Liver (tissue), 8 donors: ENCODE measurements at regions not wholly inside any gene's neighbourhood (a gene's known extent, or its start where the extent isn't known, plus 50 kb on each side); places are given as distances from the start of the nearest gene placed in this dataset.
A peak's percentile ranks its signal among the peaks of the same experiment; 100 is the strongest.

Source experiments
- DNase-seq: peaks from one replicate; pipeline ENCODE4 v3.0.0-alpha.2; 2017; ENCODE audit warnings: low spot score
- H3K27ac ChIP-seq, 2 donors: one replicate each; pipeline ENCODE4 v1.7.0; 2013; ENCODE audit warnings: inconsistent platforms in 2 of 2, low read length in 2 of 2, control low read depth in 1 of 2, low read depth in 1 of 2, mild to moderate bottlenecking in 1 of 2
- H3K27me3 ChIP-seq, 4 donors: one replicate each; pipeline versions ENCODE4 v1.6.1 to v1.7.0; 2013; ENCODE audit warnings: low read length in 3 of 4, inconsistent platforms in 1 of 4, mild to moderate bottlenecking in 1 of 4, moderate library complexity in 1 of 4; ENCODE audit not compliant: control insufficient read depth in 4 of 4, insufficient read depth in 4 of 4
- H3K36me3 ChIP-seq, 4 donors: one replicate each; pipeline versions ENCODE4 v1.6.1 to v1.7.0; 2013; ENCODE audit warnings: low read length in 3 of 4, mild to moderate bottlenecking in 3 of 4, low read depth in 1 of 4, moderate library complexity in 1 of 4; ENCODE audit not compliant: control insufficient read depth in 4 of 4, insufficient read depth in 3 of 4
- H3K4me1 ChIP-seq, 4 donors: one replicate each; pipeline versions ENCODE4 v1.6.1 to v1.7.0; 2013; ENCODE audit warnings: low read length in 3 of 4, mild to moderate bottlenecking in 3 of 4, moderate library complexity in 1 of 4; ENCODE audit not compliant: control insufficient read depth in 4 of 4, insufficient read depth in 4 of 4
- H3K4me3 ChIP-seq, 3 donors: one replicate each; pipeline versions ENCODE4 v1.6.1 to v1.7.0; 2013; ENCODE audit warnings: low read length in 3 of 3, control low read depth in 1 of 3, low read depth in 1 of 3, mild to moderate bottlenecking in 1 of 3
- H3K9ac ChIP-seq, 2 donors: one replicate each; pipeline ENCODE4 v1.7.0; 2013; ENCODE audit warnings: low read length in 2 of 2, mild to moderate bottlenecking in 2 of 2, moderate library complexity in 2 of 2, control low read depth in 1 of 2, low read depth in 1 of 2
- H3K9me3 ChIP-seq, 4 donors: one replicate each; pipeline versions ENCODE4 v1.6.1 to v1.7.0; 2013; ENCODE audit warnings: low read length in 3 of 4; ENCODE audit not compliant: control insufficient read depth in 4 of 4
- EGR1 ChIP-seq, 2 donors: IDR thresholded peaks; 2 replicates each; pipeline ENCODE4 v1.6.1; 2016 to 2018; ENCODE audit warnings: antibody characterized with exemption in 2 of 2, low read depth in 2 of 2
- FOXA1 ChIP-seq: IDR thresholded peaks from 2 replicates; pipeline ENCODE4 v1.6.1; 2016; ENCODE audit warnings: antibody characterized with exemption
- HNF4G ChIP-seq: IDR thresholded peaks from 2 replicates; pipeline ENCODE4 v1.6.1; 2016; ENCODE audit warnings: antibody characterized with exemption
- JUND ChIP-seq, 2 donors: IDR thresholded peaks; 2 replicates each; pipeline ENCODE4 v1.6.1; 2016; ENCODE audit warnings: antibody characterized with exemption in 2 of 2
- NR2F2 ChIP-seq: IDR thresholded peaks from 2 replicates; pipeline ENCODE4 v1.6.1; 2016; ENCODE audit warnings: antibody characterized with exemption
- SP1 ChIP-seq: IDR thresholded peaks from 2 replicates; pipeline ENCODE4 v1.6.1; 2018; ENCODE audit warnings: antibody characterized with exemption, mild to moderate bottlenecking
- WGBS: extraction: QIAGEN DNeasy Blood & Tissue Kit; methylation state at CpG from one replicate; pipeline ENCODE4 v1.1.7; 2013; 5-methylcytosine and 5-hydroxymethylcytosine counted together
- TF ChIP-seq, protein P1 (sequence below): IDR thresholded peaks from 2 replicates; pipeline ENCODE4 v1.6.1; 2016; ENCODE audit warnings: antibody characterized with exemption
- TF ChIP-seq, protein P2 (sequence below): IDR thresholded peaks from 2 replicates; pipeline ENCODE4 v1.6.1; 2016; ENCODE audit warnings: antibody characterized with exemption
- TF ChIP-seq, protein P3 (sequence below): fragments of 150-350 bp; IDR thresholded peaks from 2 replicates; pipeline ENCODE4 v1.5.1; 2017; ENCODE audit warnings: improper control_type of control experiment, low read depth, low read length; ENCODE audit not compliant: missing input control
- donor health status: healthy.
- donor health status: healthy.
- donor health status: healthy.
- donor health status: healthy.
- donor health status: healthy.

DNA sequence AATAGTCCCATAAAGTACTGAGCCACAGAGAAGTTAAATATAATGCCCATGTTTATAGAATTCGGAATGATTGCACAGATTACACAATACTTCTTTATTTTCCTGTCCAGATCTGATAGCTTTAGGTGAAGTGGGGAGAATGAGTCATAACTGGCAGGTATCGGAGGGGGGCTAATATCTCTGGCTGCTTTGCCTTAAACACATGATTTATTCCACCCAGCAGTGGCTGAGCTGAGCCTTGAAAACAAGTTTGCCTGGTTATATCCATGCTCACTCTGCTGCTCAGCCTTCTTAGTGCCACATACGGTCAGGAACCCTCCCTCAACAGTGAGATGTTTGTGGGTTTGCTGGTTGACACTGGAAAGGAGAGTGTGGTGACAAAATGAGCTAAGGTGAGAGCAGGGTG, 119.7 kb upstream of the ZNF648 start:
- Histone ChIP-seq H3K9ac (no peak overlapping the region), H3K27ac (no peak overlapping the region), H3K4me3 (no peak overlapping the region), H3K9me3 (no peaks in the 10 kb centered on the region), H3K4me1 (no peaks in the 10 kb centered on the region), H3K36me3 (no peaks in the 10 kb centered on the region), H3K27me3 (no peaks in the 10 kb centered on the region)
- TF ChIP-seq JUND (IDR thresholded peaks at IDR 0.05) (peak in 1 of 2 donors; percentile 54), NR2F2 (no peak)
- 62% methylated on average over 3 of the region's 3 CpGs for WGBS
- no peak for DNase-seq

DNA sequence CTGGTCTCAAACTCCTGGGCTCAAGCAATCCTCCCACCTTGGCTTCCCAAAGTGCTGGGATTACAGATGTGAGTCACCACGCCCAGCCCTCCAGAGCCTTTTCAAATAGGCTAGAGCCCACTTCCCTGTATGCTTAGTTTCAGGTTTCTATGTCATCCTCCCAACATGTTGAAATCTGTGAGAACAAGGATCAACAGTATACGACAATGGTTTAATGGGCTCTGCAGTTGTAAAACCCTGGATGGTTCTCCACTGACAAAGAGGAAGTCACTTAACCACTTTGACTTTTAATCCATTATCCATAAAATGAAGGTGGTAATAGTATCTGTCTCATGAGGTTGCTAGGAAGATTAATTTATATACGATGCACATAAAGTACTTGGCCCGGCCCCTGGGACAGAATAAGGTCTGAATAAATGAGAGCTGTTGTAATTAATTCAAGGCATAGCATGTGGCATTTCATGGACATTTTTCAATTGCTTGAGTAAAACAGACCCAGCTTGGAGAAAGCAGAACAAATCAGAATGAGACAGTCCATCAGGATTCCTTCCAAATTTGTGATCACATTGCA, 113.9 kb upstream of the ZNF648 start:
- Histone ChIP-seq H3K4me3 (no peak overlapping the region), H3K27ac (no peak overlapping the region), H3K36me3 (no peaks in the 10 kb centered on the region), H3K9me3 (no peaks in the 10 kb centered on the region), H3K9ac (no peak overlapping the region), H3K4me1 (no peaks in the 10 kb centered on the region), H3K27me3 (no peaks in the 10 kb centered on the region)
- TF ChIP-seq, protein P1, sequence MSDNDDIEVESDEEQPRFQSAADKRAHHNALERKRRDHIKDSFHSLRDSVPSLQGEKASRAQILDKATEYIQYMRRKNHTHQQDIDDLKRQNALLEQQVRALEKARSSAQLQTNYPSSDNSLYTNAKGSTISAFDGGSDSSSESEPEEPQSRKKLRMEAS = no peak
- TF ChIP-seq, protein P2, sequence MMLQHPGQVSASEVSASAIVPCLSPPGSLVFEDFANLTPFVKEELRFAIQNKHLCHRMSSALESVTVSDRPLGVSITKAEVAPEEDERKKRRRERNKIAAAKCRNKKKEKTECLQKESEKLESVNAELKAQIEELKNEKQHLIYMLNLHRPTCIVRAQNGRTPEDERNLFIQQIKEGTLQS = no peak
- TF ChIP-seq SP1 = no peak
- no peak for TF ChIP-seq FOXA1
- TF ChIP-seq, protein P3, sequence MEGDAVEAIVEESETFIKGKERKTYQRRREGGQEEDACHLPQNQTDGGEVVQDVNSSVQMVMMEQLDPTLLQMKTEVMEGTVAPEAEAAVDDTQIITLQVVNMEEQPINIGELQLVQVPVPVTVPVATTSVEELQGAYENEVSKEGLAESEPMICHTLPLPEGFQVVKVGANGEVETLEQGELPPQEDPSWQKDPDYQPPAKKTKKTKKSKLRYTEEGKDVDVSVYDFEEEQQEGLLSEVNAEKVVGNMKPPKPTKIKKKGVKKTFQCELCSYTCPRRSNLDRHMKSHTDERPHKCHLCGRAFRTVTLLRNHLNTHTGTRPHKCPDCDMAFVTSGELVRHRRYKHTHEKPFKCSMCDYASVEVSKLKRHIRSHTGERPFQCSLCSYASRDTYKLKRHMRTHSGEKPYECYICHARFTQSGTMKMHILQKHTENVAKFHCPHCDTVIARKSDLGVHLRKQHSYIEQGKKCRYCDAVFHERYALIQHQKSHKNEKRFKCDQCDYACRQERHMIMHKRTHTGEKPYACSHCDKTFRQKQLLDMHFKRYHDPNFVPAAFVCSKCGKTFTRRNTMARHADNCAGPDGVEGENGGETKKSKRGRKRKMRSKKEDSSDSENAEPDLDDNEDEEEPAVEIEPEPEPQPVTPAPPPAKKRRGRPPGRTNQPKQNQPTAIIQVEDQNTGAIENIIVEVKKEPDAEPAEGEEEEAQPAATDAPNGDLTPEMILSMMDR = no peak
- no peak for TF ChIP-seq EGR1 (IDR thresholded peaks at IDR 0.05; ENCODE audit: low read depth in 2 of 2)
- 71% methylated on average over 4 of the region's 4 CpGs for WGBS
- no peak for DNase-seq

DNA sequence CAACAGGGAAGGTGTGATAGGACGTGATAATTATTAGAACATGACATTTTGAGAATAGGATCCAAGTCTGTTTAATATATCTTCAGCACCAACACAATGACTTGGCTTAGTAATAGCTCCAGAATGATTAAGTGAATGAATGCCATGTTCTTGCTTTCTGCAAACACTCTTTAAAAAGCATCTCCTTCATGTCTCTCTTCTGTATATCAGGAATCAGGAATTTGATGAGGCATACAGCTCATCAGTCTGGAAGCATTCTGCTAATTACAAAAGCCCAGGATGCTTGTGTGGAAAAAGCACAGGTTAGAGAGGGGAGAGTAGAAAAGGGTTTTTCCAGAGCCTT, 113.0 kb upstream of the ZNF648 start:
- TF ChIP-seq FOXA1 (no peak), NR2F2 (no peak)
- Histone ChIP-seq H3K9me3 (no peaks in the 10 kb centered on the region), H3K36me3 (no peaks in the 10 kb centered on the region), H3K27ac (no peak overlapping the region), H3K9ac (no peak overlapping the region), H3K4me3 (no peak overlapping the region), H3K4me1 (peaks cover 0 to 2% (median 0%) of the 10 kb centered on the region in 4 donors), H3K27me3 (no peaks in the 10 kb centered on the region)
- WGBS = 59% methylated on average over 1 of the region's 1 CpG
- no peak for DNase-seq

DNA sequence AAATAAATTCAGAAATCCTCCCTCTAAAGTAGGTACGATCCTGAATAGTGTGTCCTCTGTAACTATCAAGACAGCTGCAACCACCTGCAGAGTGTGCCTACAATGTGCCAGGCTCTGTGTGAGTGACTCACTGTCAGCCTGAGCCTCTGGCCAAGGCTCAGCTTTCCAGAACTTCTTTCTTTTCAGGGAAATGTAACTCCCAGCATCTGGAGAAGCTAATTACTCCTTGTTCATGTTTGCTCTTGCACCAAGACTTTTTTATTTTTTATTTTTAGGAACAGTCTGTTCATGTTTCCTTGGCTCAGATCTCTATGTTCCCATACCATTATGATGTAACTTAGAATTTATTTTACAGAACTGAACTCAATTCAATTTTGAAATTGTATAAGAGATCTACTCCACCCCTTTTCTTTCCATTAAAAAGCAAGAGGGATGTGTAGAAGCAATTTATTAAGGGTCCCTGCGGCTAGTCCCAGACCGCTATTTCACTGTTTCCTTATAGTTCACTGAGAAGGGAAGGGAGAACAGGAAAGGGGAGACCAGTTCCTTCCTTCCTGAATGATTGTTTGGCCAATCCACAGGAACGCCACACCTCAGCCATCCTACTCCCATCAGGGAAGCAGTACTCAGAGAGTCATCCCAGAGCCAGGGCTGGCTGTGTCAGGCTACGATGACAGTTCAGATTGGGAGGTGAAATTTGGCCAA, 112.4 kb upstream of the ZNF648 start:
- Histone ChIP-seq H3K36me3 (no peaks in the 10 kb centered on the region), H3K4me3 (no peak overlapping the region), H3K27me3 (no peaks in the 10 kb centered on the region), H3K9ac (no peak overlapping the region), H3K4me1 (peaks cover 0 to 3% (median 0%) of the 10 kb centered on the region in 4 donors), H3K9me3 (no peaks in the 10 kb centered on the region), H3K27ac (no peak overlapping the region)
- WGBS = 81% methylated on average over 5 of the region's 5 CpGs
- DNase-seq = no peak
- peak; percentile 40 for TF ChIP-seq NR2F2
- no peak for TF ChIP-seq HNF4G
